Neural crest cell (in vitro differentiated cells): ENCODE measurements at regions not wholly inside any gene's neighbourhood (a gene's known extent, or its start where the extent isn't known, plus 50 kb on each side); places are given as distances from the start of the nearest gene placed in this dataset.

Source experiments
- DNase-seq: peaks from one replicate; pipeline ENCODE4 v3.0.0; 2021; ENCODE audit warnings: low read depth, mixed read lengths, low spot score
- H3K27ac Mint-ChIP-seq: one replicate; pipeline ENCODE4 v1.8.0; 2021; ENCODE audit warnings: mild to moderate bottlenecking, mixed read lengths; ENCODE audit not compliant: unreplicated experiment
- H3K27me3 Mint-ChIP-seq: 2 replicates; pipeline ENCODE4 v1.8.0; 2021; ENCODE audit warnings: low read depth, mild to moderate bottlenecking, mixed read lengths
- H3K36me3 Mint-ChIP-seq: 2 replicates; pipeline ENCODE4 v1.8.0; 2021; ENCODE audit warnings: low read depth, mild to moderate bottlenecking, mixed read lengths
- H3K4me1 Mint-ChIP-seq: 2 replicates; pipeline ENCODE4 v1.8.0; 2021; ENCODE audit warnings: mixed read lengths
- H3K4me3 Mint-ChIP-seq: one replicate; pipeline ENCODE4 v1.8.0; 2021; ENCODE audit warnings: mild to moderate bottlenecking, mixed read lengths
- H3K9me3 Mint-ChIP-seq: 2 replicates; pipeline ENCODE4 v1.8.0; 2021; ENCODE audit warnings: mixed read lengths
- CTCF ChIP-seq: fragments of 200-600 bp; sonication (generic); conservative IDR thresholded peaks from 2 replicates; pipeline ENCODE4 v1.5.0; 2021; ENCODE audit warnings: antibody characterized with exemption, mild to moderate bottlenecking

- H3K36me3 Mint-ChIP-seq = no peaks in the 10 kb centered on the region
- H3K27ac Mint-ChIP-seq = no peak overlapping the region
- no peaks in the 10 kb centered on the region for H3K9me3 Mint-ChIP-seq
- H3K4me3 Mint-ChIP-seq = no peak overlapping the region
- no peak for TF ChIP-seq CTCF
- no peaks in the 10 kb centered on the region for H3K4me1 Mint-ChIP-seq
- DNase-seq = no peak
- H3K27me3 Mint-ChIP-seq = no peaks in the 10 kb centered on the region
Observed at GRCh38 chr6:85995339-85996033, 352.8 kb upstream of the SYNCRIP start.

GRCh38 chr6:85986681-85987080 lies 344.0 kb upstream of the SYNCRIP start:
- no peak for TF ChIP-seq CTCF
- Mint-ChIP-seq H3K36me3 (peaks cover 6% of the 10 kb centered on the region), H3K4me1 (no peaks in the 10 kb centered on the region), H3K4me3 (no peak overlapping the region), H3K27me3 (no peaks in the 10 kb centered on the region), H3K9me3 (peaks cover 14% of the 10 kb centered on the region), H3K27ac (no peak overlapping the region)
- DNase-seq = no peak

- no peak overlapping the region for H3K27ac Mint-ChIP-seq
- peaks cover 4% of the 10 kb centered on the region for H3K36me3 Mint-ChIP-seq
- peaks cover 11% of the 10 kb centered on the region for H3K9me3 Mint-ChIP-seq
- peaks cover 3% of the 10 kb centered on the region for H3K27me3 Mint-ChIP-seq
- no peak for TF ChIP-seq CTCF
- H3K4me3 Mint-ChIP-seq = no peak overlapping the region
- no peaks in the 10 kb centered on the region for H3K4me1 Mint-ChIP-seq
- no peak for DNase-seq
Observed at GRCh38 chr6:85983032-85983659, 340.5 kb upstream of the SYNCRIP start.

GRCh38 chr6:85977661-85978060 lies 335.0 kb upstream of the SYNCRIP start:
- Mint-ChIP-seq H3K27ac (no peak overlapping the region), H3K4me3 (no peak overlapping the region), H3K4me1 (no peaks in the 10 kb centered on the region), H3K9me3 (peaks cover 2% of the 10 kb centered on the region), H3K27me3 (peaks cover 3% of the 10 kb centered on the region), H3K36me3 (no peaks in the 10 kb centered on the region)
- no peak for TF ChIP-seq CTCF
- no peak for DNase-seq

- H3K36me3 Mint-ChIP-seq = no peaks in the 10 kb centered on the region
- no peaks in the 10 kb centered on the region for H3K4me1 Mint-ChIP-seq
- no peak overlapping the region for H3K27ac Mint-ChIP-seq
- TF ChIP-seq CTCF = no peak
- no peaks in the 10 kb centered on the region for H3K27me3 Mint-ChIP-seq
- DNase-seq = no peak
- peaks cover 2% of the 10 kb centered on the region for H3K9me3 Mint-ChIP-seq
- no peak overlapping the region for H3K4me3 Mint-ChIP-seq
Observed at GRCh38 chr6:85975957-85976356, 333.3 kb upstream of the SYNCRIP start.
